GM12891 (cell line): ENCODE measurements at regions not wholly inside any gene's neighbourhood (a gene's known extent, or its start where the extent isn't known, plus 50 kb on each side); places are given as distances from the start of the nearest gene placed in this dataset.

Source experiments
- POLR2AphosphoS5 ChIP-seq: IDR thresholded peaks from 2 replicates; pipeline ENCODE4 v1.6.1; 2011; ENCODE audit warnings: low read depth, low read length, control low read depth
- TAF1 ChIP-seq: IDR thresholded peaks from 2 replicates; pipeline ENCODE4 v1.6.1; 2011; ENCODE audit warnings: low read depth, low read length, control low read depth

GRCh38 chr5:169390265-169390664 lies 89.3 kb upstream of the SLIT3 start:
- TF ChIP-seq POLR2AphosphoS5 = no peak
- no peak for TF ChIP-seq TAF1
